Endothelial cell (in vitro differentiated cells): ENCODE measurements at regions not wholly inside any gene's neighbourhood (a gene's known extent, or its start where the extent isn't known, plus 50 kb on each side); places are given as distances from the start of the nearest gene placed in this dataset.

Experiments
- DNase-seq: peaks from one replicate; pipeline ENCODE4 v3.0.0; 2021; ENCODE audit warnings: low spot score
- H3K27ac Mint-ChIP-seq: one replicate; pipeline ENCODE4 v1.8.0; 2021; ENCODE audit warnings: mixed read lengths, inconsistent platforms; ENCODE audit not compliant: unreplicated experiment
- H3K27me3 Mint-ChIP-seq: one replicate; pipeline ENCODE4 v1.8.0; 2021; ENCODE audit warnings: mild to moderate bottlenecking, moderate library complexity, mixed read lengths, inconsistent platforms; ENCODE audit not compliant: unreplicated experiment
- H3K36me3 Mint-ChIP-seq: one replicate; pipeline ENCODE4 v1.8.0; 2021; ENCODE audit warnings: mild to moderate bottlenecking, low read depth, mixed read lengths, inconsistent platforms; ENCODE audit not compliant: unreplicated experiment
- H3K4me1 Mint-ChIP-seq: one replicate; pipeline ENCODE4 v1.8.0; 2021; ENCODE audit warnings: mild to moderate bottlenecking, mixed read lengths, inconsistent platforms; ENCODE audit not compliant: unreplicated experiment
- H3K4me3 Mint-ChIP-seq: one replicate; pipeline ENCODE4 v1.8.0; 2021; ENCODE audit warnings: mild to moderate bottlenecking, mixed read lengths, inconsistent platforms; ENCODE audit not compliant: unreplicated experiment
- H3K9me3 Mint-ChIP-seq: one replicate; pipeline ENCODE4 v1.8.0; 2021; ENCODE audit warnings: mixed read lengths, inconsistent platforms; ENCODE audit not compliant: unreplicated experiment
- CTCF ChIP-seq: fragments of 200-600 bp; sonication (generic); IDR thresholded peaks from one replicate; pipeline ENCODE4 v1.5.0; 2021; ENCODE audit warnings: antibody characterized with exemption; ENCODE audit not compliant: unreplicated experiment

DNA sequence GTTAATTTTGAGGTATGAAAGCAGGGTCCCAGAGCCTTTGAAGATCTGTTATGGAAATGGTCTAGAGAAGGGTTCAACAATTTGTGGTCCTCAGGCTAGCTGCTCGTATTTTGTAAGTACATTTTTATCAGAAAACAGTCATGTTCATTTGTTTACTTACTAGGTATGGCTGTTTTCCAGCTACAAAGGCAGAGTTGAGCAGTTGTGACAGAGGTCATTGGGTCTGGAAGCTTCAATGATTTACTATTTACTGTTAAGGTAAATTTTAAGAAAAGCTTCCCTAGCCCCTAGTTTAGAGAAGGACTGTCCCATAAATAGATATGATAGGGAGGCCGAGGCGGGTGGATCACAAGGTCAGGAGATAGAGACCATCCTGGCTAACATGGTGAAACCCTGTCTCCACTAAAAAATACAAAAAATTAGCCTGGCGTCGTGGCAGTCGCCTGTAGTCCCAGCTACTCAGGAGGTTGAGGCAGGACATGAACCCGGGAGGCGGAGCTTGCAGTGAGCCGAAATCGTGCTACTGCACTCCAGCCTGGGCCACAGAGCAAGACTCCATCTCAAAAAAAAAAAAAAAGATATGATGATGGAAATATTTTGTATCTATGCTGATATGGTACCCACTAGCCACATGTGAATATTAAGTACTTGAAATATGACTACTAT lies 538.4 kb upstream of the CITED2 start:
- Mint-ChIP-seq H3K27me3 (no peaks in the 10 kb centered on the region), H3K4me3 (no peak overlapping the region), H3K36me3 (no peaks in the 10 kb centered on the region), H3K27ac (no peak overlapping the region), H3K4me1 (no peaks in the 10 kb centered on the region), H3K9me3 (no peaks in the 10 kb centered on the region)
- no peak for TF ChIP-seq CTCF
- DNase-seq: no peak

DNA sequence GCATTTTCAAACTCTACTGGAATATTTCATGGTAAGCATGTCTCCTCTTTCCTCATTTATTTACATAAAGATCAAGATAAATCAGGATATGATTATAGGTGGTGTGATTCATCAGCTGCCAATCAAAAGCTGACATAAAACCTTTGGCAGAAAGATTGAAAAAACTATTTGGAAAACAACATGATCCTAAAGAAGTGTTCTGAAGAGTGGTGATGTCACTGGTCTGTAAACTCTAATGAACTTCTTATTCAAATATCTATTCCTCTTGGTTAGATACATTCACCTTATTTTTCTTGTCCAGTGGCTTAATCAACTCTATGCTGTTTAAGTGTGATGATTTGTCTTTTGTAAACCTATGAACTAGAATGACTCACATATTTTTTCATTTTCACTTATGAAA lies 535.5 kb upstream of the CITED2 start:
- no peaks in the 10 kb centered on the region for H3K27me3 Mint-ChIP-seq
- no peak overlapping the region for H3K27ac Mint-ChIP-seq
- H3K36me3 Mint-ChIP-seq: no peaks in the 10 kb centered on the region
- TF ChIP-seq CTCF: no peak
- H3K4me1 Mint-ChIP-seq: peaks cover 4% of the 10 kb centered on the region
- no peak overlapping the region for H3K4me3 Mint-ChIP-seq
- no peak for DNase-seq
- no peaks in the 10 kb centered on the region for H3K9me3 Mint-ChIP-seq

DNA sequence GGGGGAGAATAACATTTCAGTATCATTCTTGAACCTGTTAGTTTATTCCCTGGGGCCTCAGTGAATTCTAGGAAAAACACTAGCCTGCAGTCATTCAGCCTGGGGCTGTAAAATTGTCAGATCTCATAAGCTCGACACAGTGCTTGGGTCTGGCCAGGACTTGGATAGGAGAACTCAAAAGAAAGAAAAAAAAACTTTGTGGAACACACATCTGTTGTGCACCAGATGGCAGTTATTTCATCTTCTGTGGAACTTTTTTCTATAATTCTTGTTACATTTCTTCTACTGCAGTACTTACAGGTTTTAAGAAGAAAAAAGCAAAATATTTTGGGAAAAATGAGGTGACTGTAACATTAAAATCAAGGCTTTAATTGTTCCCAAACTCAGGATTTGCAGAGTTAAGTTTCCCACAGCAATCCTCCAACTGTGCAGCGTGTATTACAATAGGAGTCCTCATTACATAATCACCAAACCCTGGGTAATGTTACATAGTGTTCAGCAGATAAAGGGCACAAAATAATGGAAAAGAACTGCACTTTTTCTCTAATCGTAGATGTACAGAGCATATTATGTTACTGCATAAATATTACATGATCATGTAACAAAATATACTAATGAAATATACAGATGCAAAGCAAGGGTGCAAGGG lies 531.1 kb upstream of the CITED2 start:
- no peak for TF ChIP-seq CTCF
- Mint-ChIP-seq H3K27ac (no peak overlapping the region), H3K4me3 (no peak overlapping the region), H3K36me3 (no peaks in the 10 kb centered on the region), H3K4me1 (peaks cover 4% of the 10 kb centered on the region), H3K9me3 (no peaks in the 10 kb centered on the region), H3K27me3 (peaks cover 2% of the 10 kb centered on the region)
- DNase-seq: no peak

DNA sequence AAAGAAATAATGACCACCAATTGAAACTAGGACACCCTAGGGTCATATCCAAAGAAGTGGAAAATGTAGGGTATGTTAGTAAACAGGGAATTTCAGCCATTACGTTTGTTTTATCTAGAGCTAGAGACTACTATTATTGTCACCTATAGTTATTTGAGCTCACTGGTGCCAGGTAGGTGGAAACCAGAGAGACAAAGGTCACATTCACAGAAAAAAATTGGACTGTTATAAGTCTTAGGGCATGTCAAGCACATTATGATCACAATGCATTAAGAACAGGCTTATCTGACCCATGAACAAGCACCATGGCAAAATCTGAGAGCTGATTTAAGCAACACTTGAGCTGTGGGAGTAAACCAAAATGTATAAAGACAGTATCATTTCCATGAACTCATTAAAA lies 530.1 kb upstream of the CITED2 start:
- H3K4me1 Mint-ChIP-seq: peaks cover 4% of the 10 kb centered on the region
- no peaks in the 10 kb centered on the region for H3K9me3 Mint-ChIP-seq
- no peaks in the 10 kb centered on the region for H3K36me3 Mint-ChIP-seq
- H3K27me3 Mint-ChIP-seq: peaks cover 2% of the 10 kb centered on the region
- no peak for TF ChIP-seq CTCF
- DNase-seq: no peak
- H3K27ac Mint-ChIP-seq: no peak overlapping the region
- no peak overlapping the region for H3K4me3 Mint-ChIP-seq

DNA sequence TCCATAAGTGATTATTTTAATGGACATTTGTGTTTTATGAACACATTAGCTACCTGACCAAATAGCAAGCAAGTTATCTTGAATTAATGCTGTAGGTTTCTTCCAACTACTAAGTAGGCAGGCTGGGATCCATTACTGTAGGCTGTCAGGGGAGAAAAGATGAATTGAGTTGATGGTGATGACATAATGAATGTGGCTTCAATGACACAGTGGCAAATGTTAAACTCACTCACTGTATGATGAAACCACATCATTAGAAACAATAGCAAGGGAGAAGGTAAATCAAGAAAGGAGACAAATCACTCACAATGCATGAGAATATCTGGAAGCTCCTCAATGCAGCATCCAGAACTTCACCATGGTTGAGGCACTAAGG lies 529.7 kb upstream of the CITED2 start:
- H3K4me3 Mint-ChIP-seq: no peak overlapping the region
- no peak for TF ChIP-seq CTCF
- H3K36me3 Mint-ChIP-seq: no peaks in the 10 kb centered on the region
- H3K9me3 Mint-ChIP-seq: no peaks in the 10 kb centered on the region
- no peak for DNase-seq
- no peak overlapping the region for H3K27ac Mint-ChIP-seq
- H3K27me3 Mint-ChIP-seq: peaks cover 2% of the 10 kb centered on the region
- peaks cover 4% of the 10 kb centered on the region for H3K4me1 Mint-ChIP-seq
